HG03354 (cell line): ENCODE measurements at regions not wholly inside any gene's neighbourhood (a gene's known extent, or its start where the extent isn't known, plus 50 kb on each side); places are given as distances from the start of the nearest gene placed in this dataset.

ENCODE experiments used
- ATAC-seq: cut with Tn5 transposase; IDR thresholded peaks from one replicate; pipeline ENCODE4 v1.9.1; 2021; ENCODE audit warnings: mild to moderate bottlenecking; ENCODE audit not compliant: unreplicated experiment, poor library complexity, severe bottlenecking

DNA sequence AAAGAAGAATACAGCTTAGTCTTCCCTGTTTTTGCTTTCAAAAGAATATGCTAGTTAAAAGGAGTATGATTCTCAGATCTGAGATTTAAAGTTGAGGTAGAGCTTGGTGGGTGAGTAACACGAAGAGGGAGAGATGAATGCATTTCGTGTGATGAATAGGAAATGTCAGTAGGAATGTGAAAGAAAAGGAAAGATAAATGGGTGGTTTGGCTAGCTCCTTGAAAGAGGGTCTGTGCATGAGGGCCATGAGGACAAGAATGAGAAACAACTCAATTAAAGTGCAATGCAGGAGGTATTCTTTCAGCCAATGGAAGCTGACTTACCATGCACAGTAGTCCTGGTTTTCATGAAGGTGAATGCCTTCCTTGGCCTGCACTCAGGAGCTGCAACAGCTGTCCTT is 248.2 kb downstream of the HNMT start:
- ATAC-seq = no peak

DNA sequence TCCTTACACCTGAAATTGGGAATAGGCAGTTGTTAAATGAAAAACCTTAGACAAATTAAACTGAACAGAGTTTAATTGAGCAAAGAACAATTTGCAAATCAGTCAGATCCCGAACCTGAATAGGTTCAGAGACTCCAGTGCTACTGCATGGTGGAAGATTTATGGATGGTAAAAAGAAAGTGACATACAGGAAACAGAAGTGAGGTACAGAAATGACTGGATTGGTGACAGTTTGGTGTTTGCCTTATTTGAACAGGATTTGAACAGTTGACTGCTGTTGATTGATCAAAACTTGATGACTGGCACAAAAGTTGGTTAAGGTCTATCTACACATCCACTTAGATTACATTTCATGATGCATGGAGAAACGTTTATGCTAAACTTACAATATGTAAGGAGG is 248.8 kb downstream of the HNMT start:
- no peak for ATAC-seq

DNA sequence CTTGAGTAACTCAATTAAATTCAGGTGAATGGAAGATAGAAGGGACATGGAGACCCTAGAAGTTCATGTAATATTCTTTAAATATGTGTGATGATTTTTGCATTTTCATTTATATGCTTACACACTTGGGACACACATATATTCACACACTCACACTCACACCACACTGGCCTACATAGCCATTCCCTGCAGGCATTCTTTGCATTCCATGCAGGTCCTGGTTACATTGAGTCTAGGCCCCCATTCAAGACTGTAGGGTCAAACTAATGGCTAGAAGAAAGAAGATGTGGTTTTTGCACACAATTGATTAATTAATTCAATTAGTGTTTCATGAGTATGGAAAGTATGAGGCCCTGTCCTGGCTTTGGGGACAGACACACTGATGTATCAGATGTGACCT is 249.4 kb downstream of the HNMT start:
- ATAC-seq = no peak

DNA sequence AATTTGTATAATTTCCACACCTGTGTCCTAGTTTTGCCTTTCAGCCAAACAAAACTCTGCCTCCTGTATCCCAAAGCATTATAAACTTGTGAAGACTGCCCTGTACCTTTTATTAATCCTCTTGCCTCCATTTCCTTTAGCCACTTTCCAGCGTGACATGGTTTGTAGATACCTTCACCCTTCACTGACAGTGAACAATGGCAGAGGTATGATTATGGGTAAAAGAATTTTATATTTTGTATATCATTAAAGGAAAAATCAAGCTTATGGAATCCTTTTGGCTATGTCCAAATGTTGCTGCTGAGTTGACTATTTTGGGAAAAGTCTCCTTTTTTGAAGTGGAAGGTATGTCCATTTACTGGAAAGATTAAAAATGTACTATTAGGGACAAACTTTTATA is 251.7 kb downstream of the HNMT start:
- ATAC-seq = no peak

DNA sequence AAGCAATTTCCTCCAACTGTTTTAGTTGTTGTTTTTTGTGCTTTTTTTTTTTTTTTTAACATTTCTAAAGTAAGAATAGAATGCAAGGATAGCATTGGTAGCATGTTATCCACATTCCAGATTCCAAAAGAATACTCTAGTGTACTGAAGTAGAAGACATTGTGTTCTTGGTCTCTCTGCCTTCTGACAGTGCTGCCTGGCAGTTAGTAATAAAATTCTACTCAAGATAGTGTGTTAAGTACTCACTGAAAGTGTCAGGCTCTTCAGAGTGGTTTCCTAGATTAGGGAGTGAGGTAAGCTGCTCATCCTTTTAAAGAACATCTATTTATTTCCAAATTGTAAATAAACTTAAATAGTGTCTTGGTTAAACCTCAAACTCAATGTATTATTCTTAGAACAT is 253.7 kb downstream of the HNMT start:
- ATAC-seq = no peak

DNA sequence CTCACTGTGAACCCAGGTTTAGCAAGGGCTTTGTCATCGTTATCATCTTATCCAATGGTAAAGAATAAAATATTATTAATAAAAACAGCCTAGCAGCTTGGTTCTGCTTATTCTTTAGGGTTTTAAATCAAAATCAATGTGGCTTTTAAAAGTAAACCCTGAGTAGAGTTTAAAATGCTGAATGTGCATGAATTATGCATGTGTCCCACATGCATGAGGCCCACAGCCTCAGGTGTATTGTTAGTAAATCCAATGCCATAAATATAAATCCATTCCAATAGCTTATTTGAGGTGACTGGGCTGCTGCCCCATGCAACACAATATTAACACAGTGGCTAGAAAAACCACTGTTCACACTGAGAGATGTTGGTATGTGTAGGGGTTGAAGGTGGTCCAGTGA is 254.1 kb downstream of the HNMT start:
- no peak for ATAC-seq

DNA sequence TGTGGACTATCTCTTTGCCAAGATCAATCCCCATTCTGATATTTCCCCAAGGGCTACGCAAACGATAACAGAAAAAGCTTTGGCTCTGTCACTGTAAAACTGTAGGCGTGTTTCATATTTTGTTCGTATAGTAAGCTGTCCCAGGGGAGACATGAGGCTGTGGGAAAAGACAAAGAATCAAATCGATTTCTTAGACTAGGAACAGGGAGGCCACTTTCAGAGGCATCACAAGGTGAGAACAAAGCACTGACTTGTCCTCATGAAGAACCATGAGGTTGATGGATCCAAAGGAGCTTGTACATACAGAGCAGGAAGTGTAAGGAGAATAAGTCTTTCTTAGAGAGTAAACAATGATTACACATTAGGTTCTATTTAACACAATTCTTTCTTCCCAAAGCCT is 255.7 kb downstream of the HNMT start:
- no peak for ATAC-seq

DNA sequence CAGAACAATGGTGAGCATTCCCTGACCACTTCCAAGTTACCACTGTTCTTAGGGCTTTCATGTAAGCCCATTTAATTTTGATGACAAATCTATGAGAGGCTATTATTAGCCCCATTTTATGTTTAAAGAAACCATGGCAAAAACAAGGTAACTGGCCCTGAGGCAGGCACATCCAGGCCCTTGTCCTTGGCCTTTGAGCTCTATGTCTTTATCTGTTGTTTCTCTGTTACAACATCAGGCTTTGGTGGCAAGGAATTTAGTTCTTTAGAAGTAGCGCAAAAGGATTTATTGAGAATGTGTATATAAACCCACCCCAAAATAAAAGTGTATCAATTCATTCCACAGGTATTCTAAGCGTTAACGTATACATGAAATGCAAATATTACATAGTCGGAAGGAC is 257.1 kb downstream of the HNMT start:
- ATAC-seq = no peak

DNA sequence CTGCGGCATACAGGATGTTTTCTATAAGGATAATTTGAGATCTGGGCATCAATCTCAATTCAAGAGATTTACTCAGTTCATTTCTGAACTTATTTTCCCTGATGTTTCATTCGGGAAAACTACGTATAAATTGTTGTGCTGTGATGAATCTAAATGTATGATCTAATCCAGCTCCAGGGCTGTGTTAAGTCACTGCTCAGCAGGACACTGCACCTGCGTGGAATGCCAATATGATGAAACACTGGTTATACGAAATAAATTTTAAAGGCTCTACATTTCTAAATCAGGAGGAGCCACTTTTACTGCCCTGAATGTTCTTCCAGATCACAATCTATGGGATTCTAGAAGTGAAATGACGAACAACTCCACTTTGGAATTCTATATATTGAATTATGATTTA is 259.0 kb downstream of the HNMT start:
- ATAC-seq = no peak

DNA sequence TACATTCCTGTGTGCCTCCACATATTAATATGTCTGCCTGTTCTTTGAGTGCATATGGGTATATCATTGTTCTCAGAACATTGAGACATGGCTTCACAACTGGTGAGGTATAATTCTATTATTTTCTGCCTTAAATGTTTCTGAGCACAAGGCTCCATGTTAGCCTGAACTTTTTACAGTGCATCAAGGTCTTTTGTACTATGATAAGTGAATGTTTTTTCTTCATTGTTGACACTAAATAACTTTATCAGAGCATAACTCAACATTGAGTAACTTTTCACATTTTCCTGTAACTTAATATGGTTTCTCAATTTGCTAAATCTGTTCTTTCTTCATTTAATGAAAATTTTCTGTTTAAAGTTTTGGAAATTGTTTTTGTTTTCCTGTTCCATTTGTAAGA is 262.9 kb downstream of the HNMT start:
- no peak for ATAC-seq

DNA sequence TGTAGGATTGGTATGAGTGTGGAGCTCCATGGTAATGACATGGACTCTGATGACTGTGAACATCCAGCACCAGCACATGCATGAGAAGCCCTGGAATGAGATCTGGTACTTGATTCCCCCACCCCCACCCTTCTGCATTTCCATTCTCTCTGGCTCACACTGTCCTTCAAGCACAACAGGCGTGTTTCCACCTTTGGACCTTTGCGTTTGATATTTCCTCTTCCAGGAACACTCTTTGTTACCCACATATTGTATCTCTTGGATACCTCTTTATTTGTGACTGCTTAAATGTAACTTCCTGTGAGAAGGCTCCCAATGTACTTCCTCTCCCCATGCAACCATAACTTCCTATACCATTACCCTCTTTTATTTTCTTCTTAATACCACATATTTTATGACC is 263.8 kb downstream of the HNMT start:
- ATAC-seq = no peak

DNA sequence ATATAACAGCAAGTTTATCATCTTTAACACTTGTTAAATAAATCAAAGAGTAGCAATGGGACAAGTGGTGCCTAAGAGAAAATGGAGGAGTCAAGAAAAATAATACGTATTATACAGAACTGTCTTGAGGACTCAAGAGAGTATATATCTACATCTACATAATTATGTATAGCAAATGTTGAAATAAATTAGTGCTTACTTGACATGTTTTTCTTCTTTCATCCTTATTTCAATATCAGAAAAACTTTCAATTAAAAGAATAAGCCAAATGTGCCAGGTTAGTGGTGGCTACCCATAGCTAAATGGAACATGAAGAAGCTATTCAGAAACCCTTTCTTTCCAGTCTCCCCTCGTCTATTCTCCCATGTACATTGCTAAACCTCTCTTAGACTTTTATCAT is 267.3 kb upstream of the SPOPL start:
- no peak for ATAC-seq

DNA sequence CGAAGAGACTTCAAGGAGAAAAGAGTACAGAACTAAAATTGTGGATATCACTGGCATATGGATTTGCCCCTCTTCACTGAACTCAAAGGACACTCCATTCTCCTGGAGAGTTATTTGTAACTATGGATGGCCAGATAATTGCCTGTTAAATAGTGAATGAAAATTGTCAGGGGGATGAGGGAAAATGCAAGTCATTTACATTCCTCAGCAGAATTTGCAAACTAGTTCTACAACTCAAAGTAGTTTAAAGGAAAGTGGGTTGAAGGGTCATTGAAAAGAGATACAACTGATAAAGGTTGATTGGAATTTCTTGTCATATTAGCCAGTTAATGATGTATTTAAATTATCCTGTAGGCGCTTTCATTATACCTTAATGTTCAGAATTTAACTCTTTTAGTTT is 266.5 kb upstream of the SPOPL start:
- no peak for ATAC-seq

DNA sequence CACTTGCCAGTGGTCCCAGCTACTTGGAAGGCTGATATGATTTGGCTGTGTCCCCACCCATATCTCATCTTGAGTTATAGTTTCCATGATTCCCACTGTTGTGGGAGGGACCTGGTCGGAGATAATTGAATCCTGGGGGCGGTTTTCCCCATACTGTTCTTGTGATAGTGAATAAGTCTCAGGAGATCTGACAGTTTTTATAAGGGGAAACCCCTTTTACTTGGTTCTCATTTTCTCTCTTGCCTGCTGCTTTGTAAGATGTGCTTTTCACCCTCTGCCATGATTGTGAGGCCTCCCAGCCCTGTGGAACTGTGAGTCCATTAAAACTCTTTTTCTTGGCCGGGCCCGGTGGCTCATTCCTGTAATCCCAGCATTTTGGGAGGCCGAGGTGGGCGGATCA is 265.4 kb upstream of the SPOPL start:
- ATAC-seq = no peak

DNA sequence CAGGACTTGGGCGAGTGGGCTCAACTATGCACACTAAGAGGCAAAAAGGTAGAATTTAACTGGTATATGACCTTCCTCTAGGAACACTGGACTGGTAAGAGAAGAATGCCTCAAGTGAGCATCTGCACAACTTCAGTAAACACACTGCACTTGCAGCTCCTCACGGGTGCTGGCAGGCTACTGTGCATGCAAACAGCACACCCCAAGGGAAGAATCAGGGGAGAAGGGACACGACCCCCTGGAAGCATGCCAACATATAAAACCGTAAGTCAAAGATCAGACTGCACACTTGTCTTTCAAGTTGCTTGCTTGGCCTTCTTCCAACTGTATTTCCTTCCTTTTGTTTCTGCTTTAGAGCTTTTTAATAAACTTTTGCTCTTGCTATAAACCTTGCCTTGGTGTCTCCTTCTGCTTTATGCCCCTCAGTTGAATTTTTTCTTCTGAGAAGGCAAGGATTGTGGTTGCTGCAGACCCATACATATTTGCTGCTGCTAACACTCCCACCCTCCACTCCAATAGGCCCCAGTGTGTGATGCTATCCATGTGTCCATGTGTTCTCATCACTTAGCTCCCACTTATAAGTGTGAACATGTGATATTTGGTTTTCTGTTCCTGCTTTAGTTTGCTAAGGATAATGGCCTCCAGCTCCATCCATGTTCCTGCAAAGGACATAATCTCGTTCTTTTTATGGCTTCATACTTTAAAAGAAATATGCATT is 263.7 kb upstream of the SPOPL start:
- ATAC-seq = no peak

DNA sequence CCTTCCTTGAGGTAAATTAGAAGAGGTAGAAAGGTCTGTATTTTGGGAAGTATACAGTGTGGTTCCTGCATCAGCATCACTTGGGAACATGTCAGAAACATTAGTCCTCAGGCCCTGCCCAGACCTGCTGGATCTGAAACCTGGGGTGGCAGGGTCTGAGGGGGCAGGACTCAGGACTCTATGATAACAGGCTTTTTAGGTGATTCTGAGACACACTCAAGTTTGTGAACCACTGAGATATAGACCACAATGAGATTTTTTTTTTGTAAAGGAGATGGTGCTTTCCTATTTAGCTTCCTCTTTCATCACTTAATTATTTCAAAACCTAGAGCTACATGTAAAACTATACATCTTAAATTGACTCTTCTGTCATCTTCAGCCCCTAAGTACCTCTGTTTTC is 262.7 kb upstream of the SPOPL start:
- no peak for ATAC-seq

DNA sequence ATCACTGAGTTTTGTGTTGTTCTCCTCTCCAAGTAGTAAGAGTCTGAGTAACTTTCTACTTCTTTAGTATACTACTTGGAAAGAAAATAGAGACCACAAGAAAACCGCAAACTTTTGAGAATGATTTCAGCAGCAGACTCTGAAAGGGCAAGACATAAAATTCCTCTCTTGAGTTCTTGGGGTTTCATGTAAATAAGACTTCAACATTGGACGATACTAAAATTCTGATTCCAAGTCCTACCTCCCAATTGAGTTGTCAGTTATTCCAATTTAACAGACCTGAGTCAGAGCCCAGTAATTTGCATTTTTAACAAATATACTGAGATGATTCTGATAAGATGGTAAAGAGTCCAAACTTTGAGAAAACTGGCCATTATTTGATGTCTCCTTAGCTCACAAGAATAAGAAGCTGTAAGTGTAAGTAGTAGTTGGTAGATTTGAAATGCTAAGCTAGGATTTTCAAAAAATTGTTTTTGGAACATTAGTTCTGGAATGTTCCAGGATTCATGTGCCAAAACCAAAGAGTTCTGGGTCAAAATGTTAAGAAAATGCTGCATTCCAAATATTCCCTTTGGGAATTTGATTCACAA is 261.6 kb upstream of the SPOPL start:
- ATAC-seq = no peak

DNA sequence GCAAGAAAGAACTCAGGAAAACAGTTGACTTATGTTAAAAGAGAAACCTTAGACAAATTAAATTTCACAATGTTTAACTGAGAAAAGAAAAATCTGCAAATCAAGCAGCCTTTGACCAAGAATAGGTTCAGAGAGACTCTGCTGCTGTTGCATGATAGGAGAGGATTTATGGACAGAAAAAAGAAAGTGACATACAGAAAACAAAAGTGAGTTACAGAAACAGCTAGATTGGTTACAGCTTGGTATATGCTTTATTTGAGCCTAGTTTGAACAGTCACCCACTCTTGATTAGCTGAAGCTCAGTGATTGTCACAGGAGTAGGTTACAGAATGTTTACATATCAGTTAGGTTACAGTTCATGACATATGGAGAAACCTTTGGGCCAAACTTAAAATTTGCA is 258.2 kb upstream of the SPOPL start:
- no peak for ATAC-seq

DNA sequence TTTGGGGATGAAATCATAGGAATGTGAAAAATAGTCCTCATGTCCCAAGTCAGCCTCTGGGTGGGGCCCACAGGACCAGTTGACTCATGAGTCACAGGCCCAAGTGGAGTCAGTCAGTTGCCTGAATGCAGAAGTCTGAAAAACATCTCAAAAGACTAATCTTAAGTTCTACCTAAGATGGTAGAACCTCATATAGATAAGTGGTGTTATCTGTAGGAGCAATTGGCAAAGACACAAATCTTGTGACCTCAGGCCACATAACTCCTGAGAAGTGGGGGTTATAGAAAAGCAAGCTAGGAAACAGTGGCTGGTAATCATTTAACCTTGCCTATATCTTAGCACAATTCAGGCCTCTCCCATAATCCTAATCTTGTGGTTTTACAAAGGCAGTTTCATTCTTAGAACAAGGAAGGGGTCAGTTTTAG is 257.1 kb upstream of the SPOPL start:
- no peak for ATAC-seq

DNA sequence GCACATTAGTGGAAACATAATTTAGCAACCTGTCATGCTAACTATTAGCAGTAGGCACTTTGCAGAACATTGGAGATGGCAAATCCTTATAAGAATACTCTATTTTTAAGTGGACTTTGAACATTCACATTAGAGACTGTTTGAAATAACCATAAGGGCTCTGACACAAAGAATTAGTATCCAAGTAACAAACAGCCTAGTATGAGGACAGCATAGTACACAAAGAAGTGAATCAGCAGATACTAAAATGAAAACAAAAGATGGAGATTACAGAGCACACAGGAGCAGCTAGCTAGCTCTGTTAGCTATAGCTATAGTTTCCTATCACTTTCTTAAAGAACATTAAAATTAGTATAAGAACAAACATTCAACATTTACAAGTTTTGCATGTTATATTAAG is 256.3 kb upstream of the SPOPL start:
- ATAC-seq = no peak

DNA sequence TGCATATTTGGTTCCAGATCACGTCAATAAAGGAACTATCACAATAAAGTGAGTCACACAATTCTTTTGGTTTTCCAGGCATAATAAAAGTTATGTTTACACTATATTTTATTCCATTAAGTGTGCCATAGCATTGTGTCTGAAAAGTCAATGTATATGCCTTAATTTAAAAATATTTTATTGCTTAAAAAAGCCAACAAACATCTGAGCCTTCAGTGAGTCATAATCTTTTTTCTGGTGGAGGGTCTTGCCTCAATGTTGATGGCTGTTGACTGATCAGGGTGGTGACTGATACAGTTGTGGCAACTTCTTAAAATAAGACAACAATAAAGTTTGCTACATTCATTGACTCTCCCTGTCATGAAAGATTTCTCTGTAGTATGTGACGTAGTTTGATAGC is 254.3 kb upstream of the SPOPL start:
- ATAC-seq = no peak

DNA sequence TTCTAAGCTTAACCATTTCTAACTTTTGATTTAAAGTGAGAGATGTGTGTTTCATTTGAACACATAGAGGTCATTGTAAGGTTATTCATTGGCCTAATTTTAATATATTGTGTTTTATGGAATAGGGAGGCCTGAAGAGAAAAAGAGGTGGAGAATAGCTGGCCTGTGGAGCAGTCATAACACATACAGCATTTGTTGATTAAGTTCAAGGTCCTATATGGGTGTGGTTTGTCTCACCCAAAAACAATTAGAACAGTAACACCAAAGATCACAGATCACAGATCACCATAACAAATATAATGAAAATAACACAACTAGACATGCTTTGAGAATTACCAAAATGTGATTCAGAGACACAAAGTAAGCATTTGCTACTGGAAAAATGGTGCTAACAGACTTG is 252.4 kb upstream of the SPOPL start:
- no peak for ATAC-seq
